ENCODE measurements at regions not wholly inside any gene's neighbourhood (a gene's known extent, or its start where the extent isn't known, plus 50 kb on each side); places are given as distances from the start of the nearest gene placed in this dataset.
"Not testable (repeated sequence)": the region's sequence is repeated elsewhere in the genome, so short reads cannot be mapped to it uniquely, and the experiment has no call there.

DNA sequence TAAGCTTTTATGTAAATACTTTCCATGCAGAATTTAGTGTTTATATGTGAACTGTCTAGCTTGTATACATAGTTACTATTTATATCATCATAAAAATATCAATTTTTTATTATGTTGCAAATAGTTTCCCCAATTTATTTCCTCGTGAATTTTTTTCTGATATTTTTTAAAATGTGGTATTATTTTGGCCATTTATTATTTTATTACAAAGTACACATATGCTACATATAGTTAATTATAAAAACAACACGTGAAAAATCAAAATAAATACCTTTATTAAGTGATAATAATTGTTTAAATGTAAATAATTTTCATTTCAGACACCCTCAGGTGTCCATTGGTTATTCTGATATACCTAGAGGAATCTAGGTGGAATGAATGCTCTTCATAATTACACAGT lies 1394.9 kb upstream of the PRR20A start:
- DNase-seq: no peak

DNA sequence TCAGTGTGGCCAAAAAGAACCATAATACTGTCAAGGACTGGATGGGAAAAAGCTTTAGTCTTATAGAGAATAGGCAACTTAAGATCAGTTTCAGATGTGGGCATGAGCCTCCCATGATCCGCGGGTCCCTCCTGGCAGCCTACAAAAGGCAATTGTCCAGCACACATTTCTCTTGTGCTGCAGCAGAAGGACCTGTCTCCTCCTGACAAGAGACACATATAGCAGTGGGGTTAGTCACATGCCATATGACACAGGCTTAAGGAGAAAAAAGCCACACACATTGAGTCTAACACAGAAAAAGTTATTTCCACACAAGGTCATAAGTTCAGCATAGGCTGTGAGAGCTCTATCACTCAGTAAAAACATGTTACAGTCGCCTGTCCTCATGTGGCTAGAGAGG lies 1378.7 kb upstream of the PRR20A start:
- DNase-seq: no peak

DNA sequence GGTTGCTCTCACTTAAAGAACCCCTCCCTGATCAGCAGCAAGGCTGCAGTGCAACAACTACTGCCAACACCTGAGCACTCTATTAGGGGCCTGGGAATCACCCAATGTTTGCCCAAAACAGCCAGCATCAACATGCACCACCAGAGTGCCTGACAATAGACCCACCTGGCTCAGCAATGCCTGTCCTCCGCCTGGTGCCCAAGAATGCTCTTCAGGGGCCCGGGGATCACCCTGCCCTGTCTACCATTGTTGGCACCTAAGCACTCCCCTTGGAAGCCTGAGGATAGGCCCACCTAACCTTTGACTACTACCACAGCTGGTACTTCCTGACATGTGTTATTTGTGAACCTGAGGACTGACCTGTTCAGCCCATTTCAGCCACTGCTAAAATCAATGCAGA lies 1363.1 kb upstream of the PRR20A start:
- DNase-seq: no peak

DNA sequence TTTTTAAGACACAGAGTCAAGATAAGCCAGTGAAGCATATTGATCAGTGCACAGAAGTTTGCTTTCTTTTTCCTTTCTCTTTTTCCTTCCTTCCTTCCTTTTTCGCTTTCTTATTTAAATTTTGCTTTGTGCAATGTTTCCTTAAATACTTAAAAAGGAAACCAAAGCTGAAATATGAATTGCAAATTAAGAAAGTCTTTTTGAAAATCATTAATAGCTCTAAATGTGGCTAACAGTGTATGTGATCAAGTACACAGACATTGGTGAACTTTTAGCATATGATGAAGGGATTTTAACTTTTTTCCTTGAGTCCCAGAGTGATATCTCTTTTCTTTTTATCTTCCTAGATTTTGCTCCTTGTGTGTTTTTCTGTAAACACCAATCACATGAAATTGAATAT lies 1356.9 kb upstream of the PRR20A start:
- no peak for DNase-seq

DNA sequence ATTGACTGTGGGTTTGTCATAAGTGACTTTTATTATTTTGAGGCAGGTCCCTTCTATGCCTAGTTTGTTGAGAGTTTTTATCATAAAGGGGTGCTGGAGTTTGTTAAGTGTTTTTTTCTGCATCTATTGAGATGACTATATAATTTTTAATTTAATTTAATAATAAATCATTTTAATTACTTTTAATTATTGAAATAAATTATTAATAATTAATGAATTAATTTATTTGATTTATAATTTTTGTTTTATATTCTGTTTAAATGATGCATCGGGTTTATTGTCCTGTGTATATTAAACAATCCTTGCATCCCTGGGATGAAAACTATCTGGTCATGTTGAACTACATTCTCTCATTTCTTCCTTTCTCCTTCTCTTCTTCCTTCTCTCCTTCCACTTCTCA lies 1352.2 kb upstream of the PRR20A start:
- DNase-seq: no peak

DNA sequence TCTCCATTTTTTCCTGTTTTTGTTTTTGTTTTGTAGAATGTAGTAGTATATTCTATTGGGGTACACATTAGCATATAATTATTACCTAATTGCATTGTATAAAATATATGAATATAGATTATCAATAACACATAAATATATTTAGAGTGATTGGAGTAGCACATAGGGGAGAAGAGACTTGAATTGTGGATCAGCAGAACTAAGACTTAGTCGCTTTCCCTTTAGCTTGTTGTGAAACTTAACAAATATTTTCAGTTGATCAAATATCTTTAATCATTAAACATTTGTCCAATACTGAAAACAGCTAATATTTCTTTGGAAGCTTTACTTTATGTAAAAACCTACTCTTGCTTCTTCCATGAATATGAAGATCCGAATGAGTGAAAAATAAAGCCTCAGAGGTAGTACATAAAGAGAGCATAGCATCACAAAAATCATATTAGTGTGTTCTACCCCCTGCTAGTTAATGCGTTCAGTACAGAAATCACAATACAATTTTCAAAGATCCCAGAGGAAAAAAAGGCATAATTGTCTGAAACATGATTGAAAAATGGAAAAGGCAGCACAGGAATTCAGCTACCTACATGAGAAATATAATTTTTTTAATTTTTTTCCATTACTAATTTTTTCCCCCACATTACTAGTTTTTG lies 1348.0 kb upstream of the PRR20A start:
- DNase-seq: no peak

DNA sequence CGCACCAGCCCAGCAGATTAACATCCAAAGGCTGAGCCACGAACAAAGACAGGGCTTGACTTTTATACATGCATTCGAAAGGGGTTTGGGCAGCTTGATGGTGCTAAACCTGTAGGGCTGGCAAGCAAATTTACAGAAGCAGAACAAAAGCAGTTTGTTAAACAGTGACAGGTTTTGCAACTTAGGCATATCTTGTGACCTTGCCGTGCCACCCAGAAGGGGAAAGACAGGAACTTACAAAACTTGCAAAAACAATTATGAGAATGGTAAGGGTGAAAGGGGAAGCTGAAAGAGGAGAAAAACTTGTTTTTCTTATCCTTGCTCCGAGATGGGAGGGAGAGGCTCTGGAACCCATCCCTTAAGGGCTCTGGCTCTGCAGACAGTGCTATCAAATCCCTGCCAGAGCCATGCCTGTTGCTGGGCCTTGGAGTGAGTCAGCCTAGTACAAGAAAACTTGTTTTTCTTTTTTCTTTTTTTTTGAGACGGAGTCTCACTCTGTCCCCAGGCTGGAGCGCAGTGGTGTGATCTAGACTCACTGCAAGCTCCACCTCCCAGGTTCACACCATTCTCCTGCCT lies 1325.2 kb upstream of the PRR20A start:
- no peak for DNase-seq

DNA sequence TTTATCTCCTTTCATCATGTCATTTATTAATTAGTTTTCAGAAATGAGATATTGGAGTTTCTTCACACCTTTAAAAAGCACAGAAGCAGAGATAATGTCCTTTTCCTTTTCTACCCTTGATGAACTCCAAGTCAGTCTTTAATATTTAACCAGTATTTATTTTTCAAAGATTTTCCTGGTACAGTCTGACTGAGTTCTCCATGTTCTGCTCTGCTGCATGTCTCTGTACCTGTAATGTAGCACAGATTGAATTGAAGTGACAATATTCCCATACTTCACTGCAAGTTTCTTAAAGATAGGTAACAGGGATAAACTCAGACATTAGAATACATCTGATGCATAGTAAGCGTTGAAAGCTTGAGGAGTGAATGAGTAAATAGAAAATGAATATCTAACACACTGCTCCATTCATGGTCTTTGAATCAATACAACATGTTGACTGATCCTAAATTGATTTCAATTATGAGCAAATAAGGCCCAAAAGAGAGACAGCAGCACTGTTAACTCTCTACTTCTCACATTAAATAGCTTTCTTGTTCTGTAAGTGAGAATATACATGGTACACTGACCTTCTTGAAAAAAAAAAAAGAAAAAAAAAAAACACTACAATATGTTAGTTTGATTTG lies 1323.6 kb upstream of the PRR20A start:
- no peak for DNase-seq

DNA sequence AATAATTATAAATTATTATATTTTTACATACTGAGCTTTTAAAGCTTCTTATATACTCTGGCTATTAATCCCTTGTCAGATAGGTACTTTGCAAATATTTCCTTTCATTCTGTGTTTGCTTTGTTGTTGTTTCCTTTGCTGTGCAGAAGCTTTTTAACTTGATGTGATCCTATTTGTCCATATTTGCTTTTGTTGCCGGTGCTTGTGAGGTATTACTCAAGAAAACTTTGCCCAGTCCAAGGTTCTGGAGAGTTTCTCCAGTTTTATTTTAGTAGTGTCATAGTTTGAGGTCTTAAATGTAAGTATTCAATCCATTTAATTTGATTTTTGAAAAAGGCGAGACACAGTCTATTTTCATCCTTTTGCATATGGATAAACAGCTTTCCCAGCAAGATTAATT lies 1319.9 kb upstream of the PRR20A start:
- DNase-seq: no peak

DNA sequence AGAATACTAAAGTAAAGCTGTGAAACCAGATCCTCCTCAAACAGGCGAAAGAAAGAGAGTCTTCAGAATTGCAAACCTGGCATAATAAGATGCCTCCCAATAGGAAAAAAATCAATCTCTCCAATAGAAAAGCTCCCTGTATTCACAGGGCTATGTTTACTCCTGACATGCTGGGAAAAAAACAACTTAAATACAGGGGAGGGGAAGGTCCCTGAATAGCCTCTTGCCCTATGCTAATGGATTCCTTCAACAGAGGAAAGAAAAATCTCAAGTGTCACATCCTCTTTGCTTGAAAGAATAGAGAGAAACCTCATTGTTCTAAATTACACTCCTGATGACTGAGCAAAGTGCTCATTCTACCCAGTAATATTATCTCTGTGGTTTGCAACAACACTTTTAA lies 1271.1 kb upstream of the PRR20A start:
- no peak for DNase-seq

DNA sequence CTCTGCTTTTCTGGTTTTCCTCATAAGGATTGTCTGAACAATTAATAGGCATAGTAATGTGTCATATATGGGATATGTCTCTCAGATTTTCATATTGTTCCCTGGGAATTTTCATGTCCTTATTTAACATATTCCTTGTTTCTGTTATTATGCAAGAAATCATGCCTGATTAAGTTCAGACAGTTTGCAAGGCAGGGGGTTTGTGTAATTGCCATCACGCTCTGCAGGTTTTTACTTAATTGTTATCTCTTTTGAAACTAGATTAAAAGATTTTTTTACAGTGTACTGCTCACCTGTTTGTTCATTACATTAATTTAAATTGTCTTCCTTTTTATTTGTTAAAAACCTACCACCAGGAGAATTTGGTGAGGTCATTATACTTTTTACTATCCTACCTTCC lies 1253.2 kb upstream of the PRR20A start:
- no peak for DNase-seq

DNA sequence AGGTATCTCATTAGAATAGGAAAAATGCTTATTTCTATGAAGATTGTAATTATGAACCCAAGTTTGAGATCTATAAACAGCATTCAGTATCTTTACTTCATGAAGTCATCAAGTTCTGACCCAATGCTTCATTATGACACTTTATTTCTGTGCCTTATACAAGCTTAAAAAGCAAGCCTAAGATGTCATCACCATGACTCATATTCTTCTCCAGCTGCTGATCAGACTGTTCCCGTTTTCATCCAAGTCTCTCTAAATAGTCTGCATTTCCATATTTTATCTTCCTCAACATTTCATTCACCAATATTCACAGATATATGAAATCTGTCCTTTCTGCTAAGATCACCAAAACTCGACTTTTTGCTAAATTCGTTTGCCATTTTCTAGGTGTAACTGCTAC lies 1247.2 kb upstream of the PRR20A start:
- no peak for DNase-seq

DNA sequence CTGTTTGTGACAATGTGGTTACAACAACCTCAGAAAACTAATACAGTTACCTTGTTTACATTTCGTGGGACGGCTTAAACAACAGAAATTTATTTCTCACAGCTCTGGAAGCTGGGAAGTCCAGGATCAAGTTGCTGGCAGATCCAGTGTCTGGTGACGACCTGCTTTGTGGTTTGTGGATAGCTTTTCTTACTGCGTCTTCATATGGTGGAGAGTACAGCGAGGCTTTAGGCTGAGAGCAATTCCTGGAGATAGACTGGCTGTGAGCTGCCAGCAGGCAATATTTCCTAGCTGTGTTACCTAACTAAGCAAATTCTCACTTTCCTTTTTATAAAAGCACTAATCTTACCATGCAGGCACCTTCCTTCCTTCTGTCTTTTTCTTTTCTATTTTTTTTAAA lies 1203.5 kb upstream of the PRR20A start:
- no peak for DNase-seq

DNA sequence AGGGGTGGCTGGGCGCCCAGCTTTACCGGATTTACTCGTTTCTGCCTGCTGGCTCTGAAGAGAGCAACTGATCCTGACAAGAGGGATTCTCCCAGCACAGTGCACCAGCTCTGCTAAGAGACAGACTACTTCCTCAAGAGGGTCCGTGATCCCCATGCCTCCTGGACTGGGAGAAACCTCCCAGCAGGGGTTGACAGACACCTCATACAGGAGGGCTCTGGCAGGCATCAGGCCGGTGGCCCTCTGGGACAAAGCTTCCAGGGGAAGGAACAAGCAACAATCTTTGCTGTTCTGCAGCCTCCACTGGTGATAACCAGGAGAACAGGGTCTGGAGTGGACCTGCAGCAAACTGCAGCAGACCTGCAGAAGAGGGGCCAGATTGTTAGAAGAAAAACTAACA lies 1192.5 kb upstream of the PRR20A start:
- no peak for DNase-seq

DNA sequence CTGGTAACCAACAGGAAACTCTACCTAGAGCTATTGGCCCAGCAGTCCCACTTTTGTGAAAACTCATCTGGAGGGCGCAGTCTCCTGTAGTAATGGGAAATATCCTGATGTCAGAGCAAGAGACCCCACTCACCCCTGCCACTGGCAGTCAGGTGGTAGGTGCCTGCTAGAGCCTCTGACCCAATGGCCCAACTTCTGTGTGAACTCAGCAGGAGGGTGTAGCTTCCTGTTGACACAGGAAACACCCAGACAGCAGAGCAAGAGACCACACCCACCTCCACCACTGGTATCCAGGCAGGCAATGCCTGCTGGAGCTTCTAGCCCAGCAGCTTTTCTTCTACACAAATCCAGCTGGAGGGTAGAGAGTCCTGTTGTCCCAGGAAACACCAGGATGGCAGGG lies 1176.8 kb upstream of the PRR20A start:
- no peak for DNase-seq

DNA sequence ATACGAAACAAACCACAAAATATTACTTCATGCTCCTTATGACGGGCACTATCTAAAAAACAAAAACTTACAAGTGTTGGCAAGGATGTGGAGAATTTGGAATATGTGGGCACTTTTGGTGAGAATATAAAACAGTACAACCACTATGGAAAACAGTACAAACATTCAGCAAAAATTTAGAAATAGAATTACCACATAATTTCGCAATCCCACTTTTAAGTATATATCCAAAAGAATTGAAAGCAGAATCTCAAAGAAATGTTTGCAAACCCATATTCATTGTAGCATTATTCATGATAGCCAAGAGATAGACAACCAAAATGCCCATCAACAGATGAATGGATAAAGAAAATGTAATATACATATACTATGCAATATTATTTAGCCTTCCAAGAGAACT lies 1173.7 kb upstream of the PRR20A start:
- no peak for DNase-seq

DNA sequence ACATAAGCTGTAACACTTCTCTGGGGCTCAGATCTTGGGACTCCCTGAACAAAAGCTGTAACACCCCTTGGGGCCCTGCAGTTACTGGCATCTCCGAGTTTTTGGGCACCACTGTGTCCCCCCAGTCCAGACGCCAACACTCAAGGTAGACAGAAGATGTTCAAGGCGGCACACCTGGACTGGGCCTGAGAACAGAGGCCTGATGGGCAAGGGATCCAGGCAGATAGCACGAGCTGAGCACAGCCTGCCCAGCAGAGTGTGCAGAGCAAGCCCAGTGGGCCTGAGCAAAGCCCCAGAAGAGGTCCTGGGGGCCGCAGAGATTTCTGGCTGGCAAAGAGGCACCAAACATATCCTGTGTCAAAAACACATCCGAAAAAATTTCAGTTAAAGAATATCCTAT lies 1163.3 kb upstream of the PRR20A start:
- DNase-seq: no peak

DNA sequence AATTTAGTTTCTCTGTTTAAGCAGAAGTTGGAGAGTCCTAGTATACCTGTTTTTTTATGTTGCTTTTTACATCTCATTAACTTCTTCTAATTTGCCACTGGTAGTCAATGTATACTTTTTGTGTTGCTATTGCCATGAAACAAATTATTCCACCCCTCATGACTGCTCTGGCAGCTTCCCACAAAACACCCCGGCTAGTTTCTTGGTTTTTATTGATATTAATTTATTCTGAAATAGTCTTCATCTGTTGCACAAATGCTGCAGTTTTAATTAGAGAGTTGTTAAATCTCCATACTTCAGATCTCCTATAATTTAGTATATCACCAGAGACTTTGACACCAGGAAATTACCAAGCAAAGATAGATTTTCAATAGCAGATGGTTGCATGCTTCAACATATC lies 1159.3 kb upstream of the PRR20A start:
- DNase-seq: no peak

DNA sequence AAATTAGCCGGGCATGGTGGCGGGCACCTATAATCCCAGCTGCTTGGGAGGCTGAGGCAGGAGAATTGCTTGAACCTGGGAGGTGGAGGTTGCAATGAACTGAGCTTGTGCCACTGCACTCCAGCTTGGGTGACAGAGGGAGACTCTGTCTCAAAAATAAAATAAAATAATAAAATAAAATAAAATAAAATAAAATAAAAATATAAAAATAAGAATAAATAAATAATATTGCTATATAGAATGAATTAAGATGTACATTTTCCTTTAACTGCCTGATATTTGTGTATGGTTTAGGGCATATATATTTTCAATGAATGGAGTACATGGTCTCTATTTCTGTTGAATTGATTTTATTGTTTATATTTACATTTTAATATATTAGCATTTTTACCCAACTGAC lies 1156.7 kb upstream of the PRR20A start:
- DNase-seq: not testable (repeated sequence)

DNA sequence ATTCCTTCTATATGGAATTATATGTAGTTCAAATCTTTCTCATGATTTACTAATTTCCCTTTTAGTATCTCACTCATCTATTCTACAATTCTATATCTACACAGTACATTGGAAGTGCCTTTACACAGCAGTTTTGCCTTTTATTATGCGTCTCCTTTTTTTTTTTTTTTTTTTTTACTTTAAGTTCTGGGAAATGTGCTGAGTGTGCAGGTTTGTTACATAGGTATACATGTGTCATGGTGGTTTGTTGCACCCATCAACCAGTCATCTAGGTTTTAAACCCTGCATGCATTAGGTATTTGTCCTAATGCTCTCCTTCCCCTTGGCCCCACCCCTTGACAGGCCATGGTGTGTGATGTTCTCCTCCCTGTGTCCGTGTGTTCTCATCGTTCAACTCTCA lies 1150.1 kb upstream of the PRR20A start:
- DNase-seq: no peak

DNA sequence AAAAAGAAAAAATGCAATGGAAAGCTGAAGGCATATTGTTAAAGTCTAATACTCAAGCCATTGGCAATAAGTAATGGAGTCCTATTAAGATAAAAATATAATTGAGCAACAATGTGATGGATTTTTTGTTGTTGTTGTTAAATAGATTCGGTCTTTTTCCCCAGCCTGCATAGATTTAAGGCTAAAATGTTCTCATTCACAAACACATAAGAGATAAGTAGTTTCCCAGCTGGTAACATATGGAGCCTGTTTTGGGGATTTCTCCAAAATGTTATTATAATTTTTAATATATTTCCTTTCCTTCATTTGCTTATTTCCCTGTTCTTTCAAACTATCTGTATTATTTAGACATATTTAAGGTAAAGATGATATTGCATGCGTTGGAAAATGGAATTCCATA lies 1149.1 kb upstream of the PRR20A start:
- no peak for DNase-seq

DNA sequence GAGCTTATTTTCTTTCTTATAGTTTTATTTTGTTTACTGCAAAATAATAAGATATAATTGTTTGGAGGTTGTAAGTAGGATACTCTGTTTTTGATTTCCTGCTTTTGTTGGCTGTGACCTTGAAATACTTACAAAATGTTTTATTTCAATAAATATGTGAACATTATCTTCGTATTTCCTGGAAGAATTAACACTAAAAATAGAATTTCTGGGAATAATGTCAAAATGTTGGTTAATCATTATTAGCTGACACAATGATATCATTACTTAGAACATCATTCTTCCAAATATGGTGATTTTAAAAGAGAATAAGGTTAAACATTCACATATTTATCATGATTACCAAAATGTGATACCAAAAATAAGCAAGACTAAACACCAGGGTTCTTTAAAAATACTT lies 1148.6 kb upstream of the PRR20A start:
- DNase-seq: no peak

DNA sequence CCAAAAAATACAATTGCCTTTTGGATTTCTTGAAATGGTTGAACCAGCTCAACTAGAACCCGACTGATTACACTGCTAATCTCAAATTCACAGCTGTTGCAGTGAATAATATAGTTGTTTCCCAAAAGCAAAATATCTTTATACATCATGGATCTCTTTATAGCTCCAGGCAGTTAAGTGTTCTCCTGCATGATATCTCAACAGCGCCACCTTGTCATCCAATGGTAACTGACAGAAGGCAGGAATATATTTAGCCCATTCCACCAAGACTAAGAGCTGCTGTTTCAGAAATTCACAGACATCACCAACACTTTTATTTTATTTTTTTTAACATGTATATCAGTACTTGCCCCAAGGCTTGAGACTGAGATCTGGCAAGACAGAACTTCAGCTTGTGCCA lies 1141.0 kb upstream of the PRR20A start:
- no peak for DNase-seq

DNA sequence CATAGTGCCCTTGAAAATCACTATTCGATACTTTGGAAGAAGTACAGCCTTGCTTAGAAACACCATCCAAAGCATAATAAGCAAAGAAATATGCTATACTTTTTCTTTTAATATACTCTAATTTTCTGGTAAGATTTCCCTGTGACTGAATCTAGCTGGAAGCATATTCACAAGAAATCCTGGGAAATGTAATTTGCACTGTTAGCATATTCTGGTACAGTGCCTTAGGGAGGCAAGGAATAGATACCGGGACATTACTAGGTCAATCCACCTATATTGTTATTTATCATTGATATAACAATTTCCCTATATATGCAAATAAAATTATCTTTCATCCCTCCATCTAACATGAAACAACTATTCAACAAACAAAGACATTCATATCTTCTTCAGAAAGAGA lies 1131.3 kb upstream of the PRR20A start:
- DNase-seq: no peak

DNA sequence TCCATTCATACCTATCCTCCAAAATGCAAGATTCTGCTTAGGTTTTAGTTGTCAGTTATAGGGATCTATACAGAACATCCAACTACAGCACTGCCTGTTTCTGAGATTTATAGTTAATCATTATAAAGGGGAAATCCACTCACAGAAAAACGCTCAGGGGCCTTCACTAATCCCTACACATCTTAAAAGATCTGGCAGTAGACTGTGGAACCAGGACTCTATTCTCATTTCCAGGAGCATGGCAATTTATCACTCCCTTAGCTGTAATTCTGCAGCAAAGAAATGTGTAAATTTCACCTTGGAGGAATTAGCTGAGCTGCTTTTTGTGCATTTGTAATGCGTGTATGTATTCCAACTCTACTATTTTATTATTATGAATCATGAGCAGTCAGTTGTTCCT lies 1128.1 kb upstream of the PRR20A start:
- no peak for DNase-seq
